OCI-LY1 (cell line): ENCODE measurements at regions not wholly inside any gene's neighbourhood (a gene's known extent, or its start where the extent isn't known, plus 50 kb on each side); places are given as distances from the start of the nearest gene placed in this dataset.

Experiments used
- CTCF ChIP-seq: fragments of 200-600 bp; sonication (generic), shearing (Covaris generic); IDR thresholded peaks from 2 replicates; pipeline ENCODE4 v1.5.1; 2017; ENCODE audit warnings: mild to moderate bottlenecking, antibody characterized with exemption, low read length, moderate library complexity, mixed read lengths
- EZH2 ChIP-seq: fragments of 200-600 bp; sonication (generic), shearing (Covaris generic); IDR thresholded peaks from 2 replicates; pipeline ENCODE4 v1.8.0; 2017; ENCODE audit warnings: borderline replicate concordance, mixed run types, mild to moderate bottlenecking, antibody characterized with exemption, low read length, moderate library complexity, mixed read lengths

GRCh38 chr3:21020681-21021080 is 730.3 kb downstream of the ZNF385D start:
- TF ChIP-seq CTCF: no peak
- TF ChIP-seq EZH2: no peak
